Coronary artery (tissue), 2 donors: ENCODE measurements at regions not wholly inside any gene's neighbourhood (a gene's known extent, or its start where the extent isn't known, plus 50 kb on each side); places are given as distances from the start of the nearest gene placed in this dataset.

Experiments used
- DNase-seq: peaks from one replicate; pipeline ENCODE4 v3.0.0-alpha.2; 2017; ENCODE audit warnings: low spot score
- H3K27ac ChIP-seq, 2 donors: fragments of 200-600 bp; sonication (generic); one replicate each; pipeline ENCODE4 v1.5.1; 2016 to 2019
- H3K4me3 ChIP-seq: fragments of 200-600 bp; sonication (generic); 2 replicates; pipeline ENCODE4 v1.5.1; 2016; ENCODE audit warnings: mild to moderate bottlenecking, moderate library complexity
- TF ChIP-seq, protein P1 (sequence below): fragments of 200-600 bp; sonication (generic); IDR thresholded peaks from one replicate; pipeline ENCODE4 v1.5.1; 2019; ENCODE audit warnings: antibody characterized with exemption

DNA sequence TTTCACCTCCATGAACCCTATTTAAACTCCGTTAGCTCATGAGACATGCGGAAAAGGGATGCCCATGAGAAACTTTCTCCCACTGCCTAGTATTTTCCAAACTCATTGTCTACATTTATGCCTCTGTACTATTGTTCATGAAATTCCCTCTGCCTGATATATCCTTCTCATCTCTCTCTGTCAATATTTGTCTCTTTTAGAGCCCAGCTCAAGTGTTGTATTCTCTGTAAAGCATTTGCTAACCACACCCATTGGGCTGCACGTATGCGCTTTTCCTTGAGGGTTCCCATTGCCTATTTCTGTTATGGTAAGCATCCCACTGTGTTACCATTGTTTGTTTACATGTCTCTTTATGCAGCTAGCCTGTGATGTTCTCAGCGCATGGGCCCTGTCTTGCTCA, 211.4 kb downstream of the MDFIC start:
- no peak overlapping the region for H3K27ac ChIP-seq
- TF ChIP-seq, protein P1, sequence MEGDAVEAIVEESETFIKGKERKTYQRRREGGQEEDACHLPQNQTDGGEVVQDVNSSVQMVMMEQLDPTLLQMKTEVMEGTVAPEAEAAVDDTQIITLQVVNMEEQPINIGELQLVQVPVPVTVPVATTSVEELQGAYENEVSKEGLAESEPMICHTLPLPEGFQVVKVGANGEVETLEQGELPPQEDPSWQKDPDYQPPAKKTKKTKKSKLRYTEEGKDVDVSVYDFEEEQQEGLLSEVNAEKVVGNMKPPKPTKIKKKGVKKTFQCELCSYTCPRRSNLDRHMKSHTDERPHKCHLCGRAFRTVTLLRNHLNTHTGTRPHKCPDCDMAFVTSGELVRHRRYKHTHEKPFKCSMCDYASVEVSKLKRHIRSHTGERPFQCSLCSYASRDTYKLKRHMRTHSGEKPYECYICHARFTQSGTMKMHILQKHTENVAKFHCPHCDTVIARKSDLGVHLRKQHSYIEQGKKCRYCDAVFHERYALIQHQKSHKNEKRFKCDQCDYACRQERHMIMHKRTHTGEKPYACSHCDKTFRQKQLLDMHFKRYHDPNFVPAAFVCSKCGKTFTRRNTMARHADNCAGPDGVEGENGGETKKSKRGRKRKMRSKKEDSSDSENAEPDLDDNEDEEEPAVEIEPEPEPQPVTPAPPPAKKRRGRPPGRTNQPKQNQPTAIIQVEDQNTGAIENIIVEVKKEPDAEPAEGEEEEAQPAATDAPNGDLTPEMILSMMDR: no peak
- H3K4me3 ChIP-seq: no peak overlapping the region
- DNase-seq: no peak

DNA sequence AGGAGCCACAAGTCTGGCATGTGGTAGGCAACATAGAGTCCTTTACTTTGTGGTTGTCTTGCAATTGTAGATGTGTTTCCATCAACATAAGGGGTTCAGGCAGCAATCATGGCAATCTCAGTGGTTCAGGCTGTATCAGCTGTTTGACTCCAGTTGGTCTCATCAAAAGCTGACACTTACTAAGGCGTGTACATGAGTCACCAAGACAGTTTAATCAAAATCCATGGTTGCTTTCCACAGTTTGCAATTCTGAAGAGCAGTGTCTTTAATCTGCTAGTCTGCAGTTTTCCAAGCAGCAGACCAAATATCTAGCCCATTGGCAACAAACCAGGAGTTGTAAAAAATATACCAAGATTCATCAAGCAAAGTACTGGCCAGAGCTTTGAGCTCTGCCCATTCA, 210.2 kb downstream of the MDFIC start:
- Histone ChIP-seq H3K4me3 (no peak overlapping the region), H3K27ac (no peak overlapping the region)
- no peak for DNase-seq
- TF ChIP-seq, protein P1: no peak

DNA sequence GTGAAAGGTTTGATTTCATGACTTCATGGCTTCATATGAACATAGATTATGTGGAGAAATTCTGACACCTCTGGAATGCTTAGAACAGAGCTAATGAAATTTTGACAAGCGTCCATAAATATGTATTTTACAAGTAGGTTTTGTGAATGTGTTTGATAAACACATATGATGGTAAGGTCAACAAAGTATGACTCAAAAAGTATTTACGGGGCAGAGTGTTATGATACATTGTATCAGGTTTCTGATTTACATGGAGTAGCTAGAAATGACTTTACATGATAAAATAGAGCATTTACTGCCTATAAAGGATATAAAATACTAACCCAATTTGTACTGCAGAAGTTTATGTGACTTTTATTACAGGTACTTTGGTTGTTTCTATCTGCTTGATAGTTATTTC, 206.3 kb downstream of the MDFIC start:
- H3K27ac ChIP-seq: no peak overlapping the region

DNA sequence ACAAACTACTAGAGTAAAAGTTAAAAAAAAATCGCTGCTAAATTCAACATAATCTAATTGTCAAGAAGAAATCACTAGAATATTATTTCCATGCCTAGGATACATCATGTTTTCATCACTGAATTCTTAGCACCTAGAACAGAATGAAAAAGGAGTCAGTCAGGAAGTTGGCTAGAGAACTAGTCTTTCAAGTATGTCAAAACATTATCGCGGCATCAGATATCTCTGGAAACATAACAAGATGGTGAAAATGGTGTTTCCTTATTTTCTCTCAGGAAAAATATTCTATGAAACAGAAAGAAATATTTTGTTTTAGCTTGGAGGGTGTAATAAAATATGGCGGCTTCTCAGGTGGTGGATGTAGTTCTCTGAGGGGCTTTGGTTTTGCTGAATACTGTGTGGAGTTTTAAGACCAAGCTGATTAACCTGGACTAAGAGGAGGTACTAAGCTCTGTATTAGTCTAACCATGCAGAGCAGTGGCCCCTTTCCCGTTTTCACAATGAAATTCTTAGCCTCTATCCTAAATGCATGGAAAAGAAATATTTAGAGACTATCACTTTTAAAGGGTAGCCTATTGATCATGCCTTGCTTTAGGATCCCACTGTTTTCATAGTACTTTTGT, 205.6 kb downstream of the MDFIC start:
- no peak for DNase-seq
- Histone ChIP-seq H3K4me3 (no peak overlapping the region), H3K27ac (no peak overlapping the region)
- TF ChIP-seq, protein P1: no peak

More for the DNA sequence above, 206.3 kb downstream of the MDFIC start:
- TF ChIP-seq, protein P1: no peak
- H3K4me3 ChIP-seq: no peak overlapping the region
- no peak for DNase-seq

DNA sequence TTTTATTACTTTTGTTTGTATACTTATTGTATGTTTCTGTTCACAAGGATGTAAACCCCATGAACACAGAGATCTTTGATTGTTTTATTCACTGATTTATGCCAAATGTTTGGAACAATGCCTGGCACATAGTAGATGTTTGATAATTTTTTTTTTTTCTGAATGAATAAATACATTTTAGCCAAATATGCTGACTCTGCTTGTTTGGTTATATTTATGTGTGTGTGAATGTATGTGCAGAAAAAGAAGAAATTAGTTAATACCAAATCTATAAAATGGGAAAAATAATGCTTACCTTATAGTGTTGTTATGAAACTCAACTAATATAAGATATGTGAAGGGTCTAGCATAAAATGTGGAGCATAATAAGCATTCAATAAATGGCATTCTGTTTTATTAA, 203.9 kb downstream of the MDFIC start:
- TF ChIP-seq, protein P1: no peak
- DNase-seq: no peak
- Histone ChIP-seq H3K4me3 (no peak overlapping the region), H3K27ac (no peak overlapping the region)

DNA sequence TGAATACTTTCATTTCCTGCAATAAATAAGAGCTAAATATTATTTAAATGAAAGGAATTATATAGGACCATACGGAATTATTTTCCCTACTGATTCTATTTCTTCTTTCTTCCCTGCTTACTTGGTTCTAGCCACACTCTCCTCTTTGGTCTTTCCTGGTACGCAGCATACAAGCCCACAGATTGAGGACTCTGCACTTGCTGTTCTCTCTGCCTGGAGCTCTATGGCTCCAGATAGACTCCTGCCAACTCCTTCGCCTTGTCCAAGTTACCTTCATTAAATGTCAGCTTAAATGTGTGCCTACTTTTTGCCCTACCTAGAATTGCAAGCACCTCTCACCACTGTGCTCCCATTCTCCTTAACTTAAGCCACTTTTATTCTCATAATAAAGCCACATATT, 203.4 kb downstream of the MDFIC start:
- TF ChIP-seq, protein P1: no peak
- no peak overlapping the region for H3K4me3 ChIP-seq
- no peak overlapping the region for H3K27ac ChIP-seq
- DNase-seq: no peak

DNA sequence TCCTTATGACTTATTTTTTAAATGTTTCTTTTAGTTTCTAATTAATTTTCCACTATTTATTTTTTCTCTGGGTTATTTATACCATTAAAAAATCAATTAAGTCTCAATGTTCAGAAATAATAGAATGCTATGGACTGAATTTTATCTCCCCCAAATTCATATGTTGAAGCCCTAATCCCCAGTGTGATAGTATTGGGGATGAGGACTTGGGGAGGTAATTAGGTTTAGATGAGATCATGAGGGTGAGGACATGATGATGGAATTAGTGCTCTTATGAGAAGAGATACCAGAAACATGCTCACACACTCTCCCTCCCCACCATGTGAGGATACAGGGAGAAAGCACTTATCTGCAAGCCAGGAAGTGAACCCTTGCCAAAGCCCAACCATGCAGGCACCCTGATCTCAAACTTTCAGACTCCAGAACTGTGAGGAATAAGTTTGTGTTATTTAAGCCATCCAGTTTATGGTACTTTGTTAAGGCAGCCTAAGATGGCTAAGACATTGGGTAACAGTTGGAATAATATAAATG, 202.6 kb downstream of the MDFIC start:
- Histone ChIP-seq H3K27ac (no peak overlapping the region), H3K4me3 (no peak overlapping the region)
- no peak for DNase-seq
- TF ChIP-seq, protein P1: no peak
